Keratinocyte (primary cell): ENCODE measurements at regions not wholly inside any gene's neighbourhood (a gene's known extent, or its start where the extent isn't known, plus 50 kb on each side); places are given as distances from the start of the nearest gene placed in this dataset.

Experiments used
- DNase-seq: peaks from one replicate; pipeline ENCODE4 v3.0.0-alpha.2; 2011; ENCODE audit warnings: low read depth, missing footprints, low spot score
- FAIRE-seq: peaks from 2 replicates; lab custom pipeline; 2011; peaks lifted over from hg19 to GRCh38; lab: Jason Lieb, UNC
- H2AFZ ChIP-seq: 2 replicates; pipeline ENCODE4 v1.6.0; 2012; ENCODE audit warnings: low read length, control low read depth, inconsistent platforms; ENCODE audit not compliant: control insufficient read depth
- H3K27ac ChIP-seq: 2 replicates; pipeline ENCODE4 v1.5.1; 2011; ENCODE audit warnings: low read length; ENCODE audit not compliant: control insufficient read depth, insufficient read depth
- H3K27me3 ChIP-seq: 3 replicates; pipeline ENCODE4 v1.6.0; 2011; ENCODE audit warnings: low read length; ENCODE audit not compliant: control insufficient read depth, insufficient read depth; ENCODE audit errors: extremely low read depth
- H3K36me3 ChIP-seq, 2 experiments: 2 replicates in 1 of 2; 3 replicates in 1 of 2; pipeline ENCODE4 v1.5.1; 2011; ENCODE audit warnings: low read length in 2 of 2, mild to moderate bottlenecking in 1 of 2; ENCODE audit not compliant: control insufficient read depth in 2 of 2, insufficient read depth in 2 of 2; ENCODE audit errors: extremely low read depth in 1 of 2
- H3K4me1 ChIP-seq: 3 replicates; pipeline ENCODE4 v1.5.1; 2011; ENCODE audit warnings: low read length; ENCODE audit not compliant: control insufficient read depth, insufficient read depth; ENCODE audit errors: extremely low read depth
- H3K4me2 ChIP-seq: 3 replicates; pipeline ENCODE4 v1.6.0; 2011; ENCODE audit warnings: low read depth, low read length; ENCODE audit not compliant: control insufficient read depth, insufficient read depth; ENCODE audit errors: extremely low read depth
- H3K4me3 ChIP-seq, 3 experiments: fragments of 200-600 bp in 1 of 3; sonication (generic) in 1 of 3; 2 replicates in 2 of 3; 3 replicates in 1 of 3; pipeline ENCODE4 v1.5.1; 2011 to 2016; ENCODE audit warnings: low read length in 3 of 3, mild to moderate bottlenecking in 3 of 3, control low read depth in 2 of 3, inconsistent platforms in 1 of 3, low read depth in 1 of 3, mixed read lengths in 1 of 3, mixed run types in 1 of 3, moderate library complexity in 1 of 3; ENCODE audit not compliant: control insufficient read depth in 2 of 3, insufficient read depth in 2 of 3; ENCODE audit errors: extremely low read depth in 1 of 3
- H3K79me2 ChIP-seq: 2 replicates; pipeline ENCODE4 v1.6.0; 2012; ENCODE audit warnings: low read length; ENCODE audit not compliant: control insufficient read depth, insufficient read depth
- H3K9ac ChIP-seq: 3 replicates; pipeline ENCODE4 v1.6.0; 2011; ENCODE audit warnings: low read length; ENCODE audit not compliant: control insufficient read depth, insufficient read depth; ENCODE audit errors: extremely low read depth
- H3K9me1 ChIP-seq: 3 replicates; pipeline ENCODE4 v1.6.0; 2011; ENCODE audit warnings: low read length; ENCODE audit not compliant: control insufficient read depth, insufficient read depth; ENCODE audit errors: extremely low read depth
- H3K9me3 ChIP-seq: 2 replicates; pipeline ENCODE4 v1.5.1; 2012; ENCODE audit warnings: low read depth, low read length; ENCODE audit not compliant: control insufficient read depth
- H4K20me1 ChIP-seq: 3 replicates; pipeline ENCODE4 v1.6.0; 2011; ENCODE audit warnings: low read length; ENCODE audit not compliant: control insufficient read depth, insufficient read depth; ENCODE audit errors: extremely low read depth
- CTCF ChIP-seq, 3 experiments: IDR thresholded peaks in 1 of 3; conservative IDR thresholded peaks in 1 of 3; optimal IDR thresholded peaks in 1 of 3; 2 replicates in 2 of 3; 3 replicates in 1 of 3; pipeline versions ENCODE3 to v1.5.1; 2011; ENCODE audit warnings: low read length in 3 of 3, mild to moderate bottlenecking in 3 of 3, moderate library complexity in 2 of 3, control low read depth in 1 of 3, inconsistent platforms in 1 of 3; ENCODE audit not compliant: insufficient read depth in 2 of 3; ENCODE audit errors: extremely low read depth in 1 of 3
- EZH2 ChIP-seq: IDR thresholded peaks from one replicate; pipeline ENCODE4 v1.6.1; 2012; ENCODE audit warnings: inconsistent platforms, mild to moderate bottlenecking, low read length, moderate library complexity
- dilution Hi-C: fragments of 300-500 bp; cut with MboI; formaldehyde crosslinking; loops from one replicate; pipeline ENCODE4 v1.7.0; 2020; ENCODE audit warnings: low sequenced_read_pairs; ENCODE audit not compliant: extremely low pct_ligation_motif_present

GRCh38 chr12:13570005-13570694 is 373.6 kb downstream of the EMP1 start:
- no peak overlapping the region for H2AFZ ChIP-seq
- DNase-seq (no peak), FAIRE-seq (no peak)
- no peaks in the 10 kb centered on the region for H3K36me3 ChIP-seq
- H3K27ac ChIP-seq = no peak overlapping the region
- no peaks in the 10 kb centered on the region for H3K9me1 ChIP-seq
- H3K4me2 ChIP-seq = no peak overlapping the region
- dilution Hi-C loops = no loop called here
- no peak for TF ChIP-seq EZH2
- TF ChIP-seq CTCF (optimal IDR thresholded peaks at IDR 0.05 in 1 of 3, IDR thresholded peaks at IDR 0.05 in 1 of 3, conservative IDR thresholded peaks at IDR 0.05 in 1 of 3; ENCODE audit: extremely low read depth in 1 of 3, insufficient read depth in 2 of 3, low read length in 3 of 3) = no peak
- H3K9ac ChIP-seq = no peak overlapping the region
- H3K9me3 ChIP-seq = no peaks in the 10 kb centered on the region
- no peaks in the 10 kb centered on the region for H3K27me3 ChIP-seq
- H3K4me3 ChIP-seq = no peak overlapping the region
- no peaks in the 10 kb centered on the region for H4K20me1 ChIP-seq
- no peaks in the 10 kb centered on the region for H3K4me1 ChIP-seq
- no peaks in the 10 kb centered on the region for H3K79me2 ChIP-seq

GRCh38 chr12:13566292-13566691 is 369.8 kb downstream of the EMP1 start:
- FAIRE-seq = no peak

More at GRCh38 chr12:13566292-13566691, 369.8 kb downstream of the EMP1 start:
- Histone ChIP-seq H3K9ac (no peak overlapping the region), H3K9me1 (no peaks in the 10 kb centered on the region), H3K4me1 (no peaks in the 10 kb centered on the region), H2AFZ (no peak overlapping the region), H3K9me3 (no peaks in the 10 kb centered on the region), H3K4me2 (no peak overlapping the region), H4K20me1 (no peaks in the 10 kb centered on the region), H3K79me2 (no peaks in the 10 kb centered on the region), H3K27ac (no peak overlapping the region), H3K27me3 (no peaks in the 10 kb centered on the region), H3K36me3 (no peaks in the 10 kb centered on the region), H3K4me3 (no peak overlapping the region)
- DNase-seq = no peak
- TF ChIP-seq EZH2 = no peak
- no peak for TF ChIP-seq CTCF (optimal IDR thresholded peaks at IDR 0.05 in 1 of 3, IDR thresholded peaks at IDR 0.05 in 1 of 3, conservative IDR thresholded peaks at IDR 0.05 in 1 of 3; ENCODE audit: extremely low read depth in 1 of 3, insufficient read depth in 2 of 3, low read length in 3 of 3)
- dilution Hi-C loops = no loop called here
